Testis (tissue), 2 donors: ENCODE measurements at regions not wholly inside any gene's neighbourhood (a gene's known extent, or its start where the extent isn't known, plus 50 kb on each side); places are given as distances from the start of the nearest gene placed in this dataset.

ENCODE experiments used
- DNase-seq: peaks from one replicate; pipeline ENCODE4 v3.0.0-alpha.2; 2019
- H3K27ac ChIP-seq, 2 donors: fragments of 200-600 bp; sonication (generic); one replicate each; pipeline ENCODE4 v1.5.1; 2019
- H3K27me3 ChIP-seq: fragments of 200-600 bp; sonication (generic); one replicate; pipeline ENCODE4 v1.5.1; 2019
- H3K36me3 ChIP-seq: fragments of 200-600 bp; sonication (generic); one replicate; pipeline ENCODE4 v1.5.1; 2017; ENCODE audit warnings: low read depth; ENCODE audit errors: missing control alignments
- H3K4me1 ChIP-seq: fragments of 200-600 bp; sonication (generic); one replicate; pipeline ENCODE4 v1.5.1; 2019
- H3K4me3 ChIP-seq, 2 donors: fragments of 200-600 bp; sonication (generic); one replicate each; pipeline ENCODE4 v1.5.1; 2017 to 2019
- H3K9me3 ChIP-seq: fragments of 200-600 bp; sonication (generic); one replicate; pipeline ENCODE4 v1.5.1; 2017
- CTCF ChIP-seq, 3 experiments: fragments of 450-650 bp in 2 of 3; fragments of 200-600 bp in 1 of 3; sonication (generic) in 1 of 3; IDR thresholded peaks; one replicate each; pipeline ENCODE4 v1.5.1; 2016 to 2019; ENCODE audit warnings: antibody characterized with exemption in 3 of 3, mild to moderate bottlenecking in 2 of 3, moderate library complexity in 1 of 3
- POLR2A ChIP-seq: fragments of 450-650 bp; IDR thresholded peaks from one replicate; pipeline ENCODE4 v1.6.1; 2017; ENCODE audit warnings: antibody characterized with exemption, mild to moderate bottlenecking, moderate library complexity
- WGBS, 2 donors: methylation state at CpG; one replicate each; pipeline ENCODE4 v1.1.5; 2018; 5-methylcytosine and 5-hydroxymethylcytosine counted together
- intact Hi-C: fragments of 100-400 bp; cut with DNase I; formaldehyde crosslinking; loops from one replicate; pipeline ENCODE4 v1.15.1; 2023; ENCODE audit warnings: low total_unique reads

- TF ChIP-seq CTCF (IDR thresholded peaks at IDR 0.05) (no peak), POLR2A (no peak)
- H3K4me3 ChIP-seq, result no peak overlapping the region
- no peaks in the 10 kb centered on the region for H3K36me3 ChIP-seq
- 94 to 97% methylated on average over 3 of the region's 3 CpGs for WGBS, 2 donors
- H3K27ac ChIP-seq, result no peak overlapping the region
- H3K27me3 ChIP-seq, result no peaks in the 10 kb centered on the region
- no peaks in the 10 kb centered on the region for H3K9me3 ChIP-seq
- peaks cover 11% of the 10 kb centered on the region for H3K4me1 ChIP-seq
- intact Hi-C loops, result no loop called here
- DNase-seq, result no peak
These were observed 172.0 kb downstream of the DLEU7 start for GRCh38 chr13:50671497-50671850.

GRCh38 chr13:50672025-50672424 is 171.5 kb downstream of the DLEU7 start:
- H3K4me3 ChIP-seq, result no peak overlapping the region
- no peak overlapping the region for H3K27ac ChIP-seq
- H3K9me3 ChIP-seq, result no peaks in the 10 kb centered on the region
- peak; percentile 66 for DNase-seq
- H3K27me3 ChIP-seq, result no peaks in the 10 kb centered on the region
- intact Hi-C loops, result no loop called here
- peaks cover 17% of the 10 kb centered on the region for H3K4me1 ChIP-seq
- H3K36me3 ChIP-seq, result no peaks in the 10 kb centered on the region
- TF ChIP-seq CTCF (IDR thresholded peaks at IDR 0.05) (no peak), POLR2A (no peak)

GRCh38 chr13:50675651-50676050 is 167.8 kb downstream of the DLEU7 start:
- TF ChIP-seq CTCF (IDR thresholded peaks at IDR 0.05) (no peak), POLR2A (no peak)
- intact Hi-C loops, result no loop called here
- H3K9me3 ChIP-seq, result no peaks in the 10 kb centered on the region
- WGBS, 2 donors, result 80 to 91% methylated on average over 4 of the region's 4 CpGs
- peaks cover 19% of the 10 kb centered on the region for H3K4me1 ChIP-seq
- no peak overlapping the region for H3K4me3 ChIP-seq
- no peak for DNase-seq
- H3K27me3 ChIP-seq, result no peaks in the 10 kb centered on the region
- H3K36me3 ChIP-seq, result no peaks in the 10 kb centered on the region
- H3K27ac ChIP-seq, result no peak overlapping the region

- H3K4me1 ChIP-seq, result peaks cover 19% of the 10 kb centered on the region
- DNase-seq, result no peak
- H3K9me3 ChIP-seq, result no peaks in the 10 kb centered on the region
- intact Hi-C loops, result no loop called here
- H3K4me3 ChIP-seq, result no peak overlapping the region
- H3K36me3 ChIP-seq, result no peaks in the 10 kb centered on the region
- WGBS, 2 donors, result 52 to 71% methylated on average over 1 of the region's 1 CpG
- no peaks in the 10 kb centered on the region for H3K27me3 ChIP-seq
- H3K27ac ChIP-seq, result peak overlapping the region in 1 of 2 donors; percentile 66
- TF ChIP-seq POLR2A (no peak), CTCF (IDR thresholded peaks at IDR 0.05) (no peak)
These were observed 166.9 kb downstream of the DLEU7 start for GRCh38 chr13:50676602-50677001.

GRCh38 chr13:50677258-50677657 is 166.2 kb downstream of the DLEU7 start:
- intact Hi-C loops, result no loop called here
- no peak for DNase-seq
- peaks cover 21% of the 10 kb centered on the region for H3K4me1 ChIP-seq
- no peaks in the 10 kb centered on the region for H3K36me3 ChIP-seq
- H3K9me3 ChIP-seq, result no peaks in the 10 kb centered on the region
- no peaks in the 10 kb centered on the region for H3K27me3 ChIP-seq
- H3K27ac ChIP-seq, result peak overlapping the region in 1 of 2 donors; percentile 66
- no peak overlapping the region for H3K4me3 ChIP-seq
- TF ChIP-seq POLR2A (no peak), CTCF (IDR thresholded peaks at IDR 0.05) (no peak)
- 76 to 78% methylated on average over 5 of the region's 5 CpGs for WGBS, 2 donors
